CD8-positive, alpha-beta memory T cell (primary cell): ENCODE measurements at regions not wholly inside any gene's neighbourhood (a gene's known extent, or its start where the extent isn't known, plus 50 kb on each side); places are given as distances from the start of the nearest gene placed in this dataset.

Experiments used
- CTCF ChIA-PET: fragments of 350-600 bp; sonication (Branson Sonifier 250); formaldehyde crosslinking; loops from one replicate; lab custom pipeline; 2021; ENCODE audit warnings: antibody characterized with exemption; lab: Charles Lee
- POLR2A ChIA-PET: fragments of 350-600 bp; sonication (Branson Sonifier 250); formaldehyde crosslinking; loops from one replicate; lab custom pipeline; 2021; ENCODE audit warnings: antibody characterized with exemption; lab: Charles Lee
- DNase-seq, 5 donors: peaks; one replicate each; pipeline versions ENCODE4 v3.0.0 to v3.0.0-alpha.2; 2020 to 2022; ENCODE audit warnings: mixed read lengths in 1 of 5
- H3K27ac ChIP-seq: one replicate; pipeline ENCODE4 v1.7.0; 2013; ENCODE audit warnings: low read depth, mild to moderate bottlenecking, low read length, moderate library complexity
- H3K27me3 ChIP-seq: 2 replicates; pipeline ENCODE4 v1.7.0; 2013; ENCODE audit warnings: low read length, mild to moderate bottlenecking; ENCODE audit not compliant: insufficient read depth, poor library complexity, severe bottlenecking
- H3K36me3 ChIP-seq: 2 replicates; pipeline ENCODE4 v1.7.0; 2013; ENCODE audit warnings: mild to moderate bottlenecking, low read length, moderate library complexity; ENCODE audit not compliant: insufficient read depth
- H3K4me1 ChIP-seq: 2 replicates; pipeline ENCODE4 v1.7.0; 2013; ENCODE audit warnings: mild to moderate bottlenecking, low read length, moderate library complexity; ENCODE audit not compliant: insufficient read depth
- H3K4me3 ChIP-seq: 2 replicates; pipeline ENCODE4 v1.7.0; 2013; ENCODE audit warnings: mild to moderate bottlenecking, low read length
- H3K9me3 ChIP-seq: 2 replicates; pipeline ENCODE4 v1.7.0; 2013; ENCODE audit warnings: mild to moderate bottlenecking, low read length
- H3K27ac Mint-ChIP-seq, 8 donors: one replicate each; pipeline ENCODE4 v1.8.0; 2020 to 2021; ENCODE audit warnings: mixed read lengths in 8 of 8, mild to moderate bottlenecking in 6 of 8, inconsistent platforms in 3 of 8, moderate library complexity in 3 of 8
- H3K27me3 Mint-ChIP-seq, 2 donors: one replicate each; pipeline ENCODE4 v1.8.0; 2020 to 2021; ENCODE audit warnings: mixed read lengths in 2 of 2, mild to moderate bottlenecking in 1 of 2, moderate library complexity in 1 of 2
- H3K36me3 Mint-ChIP-seq, 3 donors: one replicate each; pipeline ENCODE4 v1.8.0; 2020 to 2021; ENCODE audit warnings: mixed read lengths in 3 of 3, inconsistent platforms in 1 of 3, mild to moderate bottlenecking in 1 of 3
- H3K4me1 Mint-ChIP-seq, 3 donors: one replicate each; pipeline ENCODE4 v1.8.0; 2020 to 2021; ENCODE audit warnings: mixed read lengths in 3 of 3, inconsistent platforms in 1 of 3, mild to moderate bottlenecking in 1 of 3
- H3K4me3 Mint-ChIP-seq, 7 donors: one replicate each; pipeline ENCODE4 v1.8.0; 2020 to 2021; ENCODE audit warnings: mixed read lengths in 7 of 7, mild to moderate bottlenecking in 6 of 7, moderate library complexity in 4 of 7, inconsistent platforms in 2 of 7
- H3K9me3 Mint-ChIP-seq, 5 donors: one replicate each; pipeline ENCODE4 v1.8.0; 2020 to 2022; ENCODE audit warnings: mixed read lengths in 5 of 5, mild to moderate bottlenecking in 3 of 5, moderate library complexity in 2 of 5, inconsistent platforms in 1 of 5

GRCh38 chr6:95203153-95203754 is 374.1 kb upstream of the MANEA start:
- DNase-seq, result no peak
- Histone ChIP-seq H3K27ac (no peak overlapping the region), H3K36me3 (no peaks in the 10 kb centered on the region), H3K4me1 (no peaks in the 10 kb centered on the region), H3K27me3 (no peaks in the 10 kb centered on the region), H3K4me3 (no peak overlapping the region), H3K9me3 (no peaks in the 10 kb centered on the region)
- H3K4me3 Mint-ChIP-seq, result no peak overlapping the region
- no peaks in the 10 kb centered on the region for H3K27me3 Mint-ChIP-seq
- H3K27ac Mint-ChIP-seq, result no peak overlapping the region
- POLR2A ChIA-PET, result no interaction called here
- H3K4me1 Mint-ChIP-seq, result no peaks in the 10 kb centered on the region
- no peaks in the 10 kb centered on the region for H3K9me3 Mint-ChIP-seq
- CTCF ChIA-PET, result no interaction called here
- no peaks in the 10 kb centered on the region for H3K36me3 Mint-ChIP-seq

DNA sequence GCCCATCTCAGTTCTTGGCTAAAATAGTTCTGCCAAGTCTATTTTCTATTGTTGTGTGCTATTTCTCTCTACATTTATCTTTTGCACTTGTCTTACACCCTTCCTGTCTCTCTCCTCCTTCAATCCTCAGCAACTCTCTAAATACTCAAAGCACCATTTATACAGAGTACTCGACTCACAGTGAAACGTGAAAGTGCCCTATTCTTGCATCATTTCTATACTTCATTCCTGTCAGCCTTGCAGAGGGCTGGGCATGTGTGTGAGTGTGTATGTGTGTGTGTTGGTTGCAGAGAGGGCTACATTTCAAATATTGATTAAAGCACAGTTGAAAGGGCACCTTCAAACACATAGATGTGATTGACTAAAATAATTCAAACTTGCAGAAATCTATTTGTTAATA is 373.2 kb upstream of the MANEA start:
- Mint-ChIP-seq H3K9me3 (no peaks in the 10 kb centered on the region), H3K27ac (no peak overlapping the region), H3K4me3 (no peak overlapping the region), H3K36me3 (no peaks in the 10 kb centered on the region), H3K27me3 (no peaks in the 10 kb centered on the region), H3K4me1 (no peaks in the 10 kb centered on the region)
- Histone ChIP-seq H3K4me1 (no peaks in the 10 kb centered on the region), H3K4me3 (no peak overlapping the region), H3K27ac (no peak overlapping the region), H3K9me3 (no peaks in the 10 kb centered on the region), H3K36me3 (no peaks in the 10 kb centered on the region), H3K27me3 (no peaks in the 10 kb centered on the region)
- no peak for DNase-seq
- ChIA-PET CTCF (no interaction called here), POLR2A (no interaction called here)

- H3K9me3 ChIP-seq, result no peaks in the 10 kb centered on the region
- ChIA-PET POLR2A (no interaction called here), CTCF (no interaction called here)
- Mint-ChIP-seq H3K4me3 (no peak overlapping the region), H3K36me3 (no peaks in the 10 kb centered on the region), H3K4me1 (no peaks in the 10 kb centered on the region), H3K27ac (no peak overlapping the region), H3K9me3 (no peaks in the 10 kb centered on the region), H3K27me3 (no peaks in the 10 kb centered on the region)
- no peak for DNase-seq
- no peak overlapping the region for H3K27ac ChIP-seq
- H3K36me3 ChIP-seq, result no peaks in the 10 kb centered on the region
- H3K4me1 ChIP-seq, result no peaks in the 10 kb centered on the region
- no peaks in the 10 kb centered on the region for H3K27me3 ChIP-seq
- H3K4me3 ChIP-seq, result no peak overlapping the region
Observed at GRCh38 chr6:95208621-95209020, 368.7 kb upstream of the MANEA start.

DNA sequence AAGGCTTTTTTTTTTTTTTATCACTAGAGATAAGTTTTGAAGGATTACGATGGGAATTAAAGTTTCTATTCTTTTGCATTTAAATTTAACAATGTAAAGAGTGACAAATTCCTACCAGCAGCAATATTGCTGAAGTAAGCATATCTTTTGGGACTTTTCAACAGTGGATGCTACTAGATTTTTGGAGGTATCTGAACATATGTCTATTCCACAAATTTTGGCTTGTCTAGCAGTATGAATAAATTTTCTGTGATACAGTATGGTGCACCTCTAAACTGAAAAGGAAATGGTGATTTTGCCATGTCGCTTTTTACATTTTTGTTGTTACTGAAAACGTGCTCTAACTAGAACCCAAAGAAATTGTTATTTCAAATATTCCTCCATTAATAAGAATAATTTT is 368.3 kb upstream of the MANEA start:
- Histone ChIP-seq H3K4me3 (no peak overlapping the region), H3K27ac (no peak overlapping the region), H3K4me1 (no peaks in the 10 kb centered on the region), H3K9me3 (no peaks in the 10 kb centered on the region), H3K36me3 (no peaks in the 10 kb centered on the region), H3K27me3 (no peaks in the 10 kb centered on the region)
- Mint-ChIP-seq H3K36me3 (no peaks in the 10 kb centered on the region), H3K4me1 (no peaks in the 10 kb centered on the region), H3K4me3 (no peak overlapping the region), H3K27me3 (no peaks in the 10 kb centered on the region), H3K27ac (no peak overlapping the region), H3K9me3 (no peaks in the 10 kb centered on the region)
- ChIA-PET CTCF (no interaction called here), POLR2A (no interaction called here)
- no peak for DNase-seq

DNA sequence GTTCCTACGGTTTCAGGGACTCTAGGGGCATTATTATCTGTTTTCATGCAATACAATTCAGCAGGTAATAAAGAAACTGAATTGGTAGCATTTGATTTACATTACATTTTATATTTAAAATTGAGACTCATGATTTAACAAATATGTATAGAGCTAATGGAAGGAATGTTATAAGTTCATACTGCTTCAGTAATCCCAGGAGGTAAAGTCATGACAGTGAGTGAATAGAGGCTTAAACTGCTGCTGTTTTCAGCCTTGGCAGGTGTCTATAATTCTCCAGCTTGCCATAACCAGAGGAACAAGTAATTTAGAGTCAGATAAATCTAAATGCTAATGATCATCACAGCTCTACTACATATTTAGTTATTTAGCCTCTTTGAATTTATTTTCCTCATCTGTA is 360.8 kb upstream of the MANEA start:
- no peaks in the 10 kb centered on the region for H3K4me1 ChIP-seq
- Mint-ChIP-seq H3K4me1 (no peaks in the 10 kb centered on the region), H3K27me3 (no peaks in the 10 kb centered on the region), H3K27ac (no peak overlapping the region), H3K4me3 (no peak overlapping the region), H3K36me3 (no peaks in the 10 kb centered on the region), H3K9me3 (peaks cover 0 to 6% (median 0%) of the 10 kb centered on the region in 5 donors)
- H3K36me3 ChIP-seq, result no peaks in the 10 kb centered on the region
- no peaks in the 10 kb centered on the region for H3K9me3 ChIP-seq
- DNase-seq, result no peak
- ChIA-PET POLR2A (no interaction called here), CTCF (no interaction called here)
- no peak overlapping the region for H3K27ac ChIP-seq
- no peaks in the 10 kb centered on the region for H3K27me3 ChIP-seq
- no peak overlapping the region for H3K4me3 ChIP-seq

DNA sequence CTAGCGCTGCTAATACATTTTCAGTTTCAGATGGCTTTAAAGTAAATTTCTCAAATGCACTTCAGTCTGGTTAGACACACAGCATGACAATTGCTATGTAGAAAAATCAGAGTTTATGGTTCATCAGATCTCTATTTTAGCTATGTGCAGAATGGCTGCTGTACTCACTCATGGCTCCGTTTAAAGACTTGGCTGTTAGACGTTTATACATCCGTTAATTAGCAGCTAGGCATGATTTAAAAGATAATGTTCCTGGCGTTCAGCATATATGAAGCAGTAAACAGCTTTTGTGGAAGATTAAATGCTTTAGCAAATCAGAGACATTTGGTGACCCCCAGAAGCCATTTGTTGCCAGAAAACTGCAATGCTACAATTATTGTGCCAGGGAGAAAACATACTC is 350.0 kb upstream of the MANEA start:
- no peaks in the 10 kb centered on the region for H3K4me1 Mint-ChIP-seq
- no peak overlapping the region for H3K27ac Mint-ChIP-seq
- Histone ChIP-seq H3K27ac (no peak overlapping the region), H3K27me3 (no peaks in the 10 kb centered on the region), H3K4me3 (no peak overlapping the region), H3K9me3 (no peaks in the 10 kb centered on the region), H3K36me3 (no peaks in the 10 kb centered on the region), H3K4me1 (no peaks in the 10 kb centered on the region)
- DNase-seq, result no peak
- peaks cover 0 to 2% (median 0%) of the 10 kb centered on the region in 5 donors for H3K9me3 Mint-ChIP-seq
- ChIA-PET CTCF (no interaction called here), POLR2A (no interaction called here)
- no peak overlapping the region for H3K4me3 Mint-ChIP-seq
- H3K27me3 Mint-ChIP-seq, result peaks cover 0 to 1% of the 10 kb centered on the region in 2 donors
- H3K36me3 Mint-ChIP-seq, result no peaks in the 10 kb centered on the region

DNA sequence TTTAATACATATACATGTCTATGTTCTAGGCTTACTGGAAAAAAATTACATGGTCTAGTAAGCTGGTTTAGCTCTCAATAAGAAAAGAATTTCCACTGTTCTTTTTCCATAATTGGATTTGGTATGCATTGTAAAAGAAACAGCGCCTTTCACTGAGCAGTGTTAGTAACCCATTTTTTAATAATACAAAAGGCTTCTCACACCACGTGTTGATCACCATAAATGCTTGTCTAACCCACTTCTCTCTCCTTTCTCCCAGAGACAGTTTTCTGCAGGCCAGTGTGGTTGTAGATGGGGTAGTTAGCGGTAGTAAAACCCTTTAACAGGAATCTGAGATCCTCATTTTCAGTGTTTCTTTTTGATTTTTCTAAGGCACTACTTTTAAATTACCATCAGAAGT is 348.7 kb upstream of the MANEA start:
- ChIA-PET POLR2A (no interaction called here), CTCF (no interaction called here)
- Mint-ChIP-seq H3K36me3 (no peaks in the 10 kb centered on the region), H3K27ac (no peak overlapping the region), H3K4me3 (no peak overlapping the region), H3K9me3 (peaks cover 0 to 2% (median 0%) of the 10 kb centered on the region in 5 donors), H3K4me1 (no peaks in the 10 kb centered on the region), H3K27me3 (no peaks in the 10 kb centered on the region)
- Histone ChIP-seq H3K4me1 (no peaks in the 10 kb centered on the region), H3K4me3 (no peak overlapping the region), H3K27ac (no peak overlapping the region), H3K27me3 (no peaks in the 10 kb centered on the region), H3K9me3 (no peaks in the 10 kb centered on the region), H3K36me3 (no peaks in the 10 kb centered on the region)
- DNase-seq, result no peak

DNA sequence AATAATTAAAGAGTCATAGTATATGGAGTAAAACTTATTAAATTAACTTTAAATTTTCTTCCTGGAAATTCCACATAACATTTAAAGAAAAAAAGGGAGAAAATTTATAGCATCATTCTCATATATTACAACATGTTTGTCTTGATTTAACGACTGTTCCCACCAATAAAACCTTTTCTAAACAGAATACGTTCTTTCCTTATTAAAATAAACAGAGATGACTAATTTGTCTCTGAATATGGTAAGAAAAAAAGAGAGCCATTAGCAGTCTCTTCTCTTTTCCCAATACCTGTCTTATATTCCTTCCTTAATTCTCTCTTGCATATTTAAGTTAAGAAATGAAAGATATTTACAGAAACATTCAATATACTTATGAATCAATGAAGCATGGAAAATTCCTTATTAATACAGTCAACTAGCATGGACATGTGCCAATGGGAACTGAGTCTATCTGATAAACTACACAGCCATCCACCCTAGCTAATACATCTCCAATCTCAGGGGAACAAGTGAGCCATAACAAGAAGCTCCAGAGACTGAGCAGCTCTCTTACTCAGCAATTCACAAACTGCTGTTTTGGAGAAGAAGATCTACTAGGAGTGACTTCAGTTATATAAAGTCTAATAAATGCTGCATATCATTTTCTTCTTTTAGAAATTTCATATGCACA is 347.1 kb upstream of the MANEA start:
- peaks cover 0 to 2% (median 0%) of the 10 kb centered on the region in 5 donors for H3K9me3 Mint-ChIP-seq
- H3K4me1 Mint-ChIP-seq, result no peaks in the 10 kb centered on the region
- POLR2A ChIA-PET, result no interaction called here
- no peak overlapping the region for H3K27ac Mint-ChIP-seq
- no peaks in the 10 kb centered on the region for H3K4me1 ChIP-seq
- CTCF ChIA-PET, result no interaction called here
- no peaks in the 10 kb centered on the region for H3K9me3 ChIP-seq
- H3K27ac ChIP-seq, result no peak overlapping the region
- H3K36me3 ChIP-seq, result no peaks in the 10 kb centered on the region
- H3K36me3 Mint-ChIP-seq, result no peaks in the 10 kb centered on the region
- no peak overlapping the region for H3K4me3 ChIP-seq
- H3K27me3 Mint-ChIP-seq, result no peaks in the 10 kb centered on the region
- H3K27me3 ChIP-seq, result no peaks in the 10 kb centered on the region
- H3K4me3 Mint-ChIP-seq, result no peak overlapping the region
- no peak for DNase-seq
